Hepatocyte (in vitro differentiated cells): ENCODE measurements at regions not wholly inside any gene's neighbourhood (a gene's known extent, or its start where the extent isn't known, plus 50 kb on each side); places are given as distances from the start of the nearest gene placed in this dataset.

Source experiments
- DNase-seq: peaks from one replicate; pipeline ENCODE4 v3.0.0-alpha.2; 2016; ENCODE audit warnings: low spot score
- H2AFZ ChIP-seq: fragments of 200-600 bp; sonication (generic); 2 replicates; pipeline ENCODE4 v1.6.0; 2016; ENCODE audit warnings: antibody characterized with exemption, mild to moderate bottlenecking
- H3K27ac ChIP-seq: fragments of 200-600 bp; sonication (generic); 2 replicates; pipeline ENCODE4 v1.5.1; 2016; ENCODE audit warnings: mild to moderate bottlenecking
- H3K27me3 ChIP-seq: fragments of 200-600 bp; sonication (generic); 2 replicates; pipeline ENCODE4 v1.6.1; 2016
- H3K36me3 ChIP-seq: fragments of 200-600 bp; sonication (generic); replicated peaks from 2 replicates; pipeline ENCODE4 v1.5.1; 2016; ENCODE audit warnings: low read depth; ENCODE audit not compliant: insufficient read depth
- H3K4me1 ChIP-seq: fragments of 200-600 bp; sonication (generic); 2 replicates; pipeline ENCODE4 v1.5.1; 2016; ENCODE audit warnings: mild to moderate bottlenecking, moderate library complexity; ENCODE audit not compliant: insufficient read depth
- H3K4me2 ChIP-seq: fragments of 200-600 bp; sonication (generic); 2 replicates; pipeline ENCODE4 v1.6.0; 2016
- H3K4me3 ChIP-seq: fragments of 200-600 bp; sonication (generic); 2 replicates; pipeline ENCODE4 v1.5.1; 2016; ENCODE audit warnings: mild to moderate bottlenecking
- H3K79me2 ChIP-seq: fragments of 200-600 bp; sonication (generic); 2 replicates; pipeline ENCODE4 v1.6.0; 2017; ENCODE audit warnings: mild to moderate bottlenecking
- H3K9me2 ChIP-seq: fragments of 200-600 bp; sonication (generic); replicated peaks from 2 replicates; pipeline ENCODE4 v1.6.0; 2017; ENCODE audit warnings: mild to moderate bottlenecking; ENCODE audit not compliant: insufficient read depth
- H3K9me3 ChIP-seq: fragments of 200-600 bp; sonication (generic); 2 replicates; pipeline ENCODE4 v1.5.1; 2016; ENCODE audit warnings: low read depth, mild to moderate bottlenecking
- H4K20me1 ChIP-seq: fragments of 200-600 bp; sonication (generic); 2 replicates; pipeline ENCODE4 v1.6.0; 2016; ENCODE audit warnings: mild to moderate bottlenecking; ENCODE audit not compliant: insufficient read depth, poor library complexity, severe bottlenecking
- EZH2 ChIP-seq: fragments of 200-600 bp; sonication (generic); IDR thresholded peaks from 2 replicates; pipeline ENCODE4 v1.6.1; 2016; ENCODE audit warnings: antibody characterized with exemption, mild to moderate bottlenecking, borderline replicate concordance
- EZH2phosphoT487 ChIP-seq: fragments of 200-600 bp; sonication (generic); IDR thresholded peaks from one replicate; pipeline ENCODE4 v1.6.1; 2018; ENCODE audit warnings: antibody characterized with exemption, mild to moderate bottlenecking, low read depth, moderate library complexity; ENCODE audit not compliant: unreplicated experiment, severe bottlenecking
- WGBS: methylation state at CpG from one replicate; pipeline ENCODE4 v1.1.6; 2016; ENCODE audit warnings: low lambda C conversion rate; ENCODE audit errors: missing lambda C conversion rate; 5-methylcytosine and 5-hydroxymethylcytosine counted together
- TF ChIP-seq, protein P1 (sequence below): fragments of 200-600 bp; sonication (generic); IDR thresholded peaks from 2 replicates; pipeline ENCODE4 v1.5.1; 2016; ENCODE audit warnings: antibody characterized with exemption, mild to moderate bottlenecking; ENCODE audit not compliant: poor library complexity

DNA sequence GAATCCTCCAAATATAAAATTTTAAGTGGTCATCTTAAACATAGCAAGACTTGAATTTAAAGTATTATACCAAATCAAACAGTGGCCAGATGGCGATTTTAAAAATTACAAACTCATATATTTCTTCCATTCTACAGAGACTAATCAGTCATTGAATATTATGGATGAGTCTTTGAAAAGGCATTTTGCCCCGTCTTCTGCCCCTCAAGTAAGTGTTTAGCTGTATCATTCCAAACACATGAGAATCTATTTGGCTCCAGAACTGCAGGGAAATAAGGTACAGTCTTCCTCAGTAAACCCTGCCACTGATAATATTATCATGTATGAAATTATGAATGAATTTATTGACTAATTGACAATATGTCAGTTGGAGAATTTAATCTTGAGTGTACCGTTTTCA, 191.0 kb downstream of the SLC7A11 start:
- no peaks in the 10 kb centered on the region for H4K20me1 ChIP-seq
- no peaks in the 10 kb centered on the region for H3K36me3 ChIP-seq
- H3K4me1 ChIP-seq: peaks cover 11% of the 10 kb centered on the region
- H3K9me3 ChIP-seq: no peaks in the 10 kb centered on the region
- H3K27me3 ChIP-seq: no peaks in the 10 kb centered on the region
- DNase-seq: no peak
- H2AFZ ChIP-seq: no peak overlapping the region
- no peaks in the 10 kb centered on the region for H3K79me2 ChIP-seq
- H3K9me2 ChIP-seq: no peaks in the 10 kb centered on the region
- H3K4me2 ChIP-seq: no peak overlapping the region
- H3K4me3 ChIP-seq: no peak overlapping the region
- TF ChIP-seq EZH2 (no peak), EZH2phosphoT487 (no peak)
- TF ChIP-seq, protein P1, sequence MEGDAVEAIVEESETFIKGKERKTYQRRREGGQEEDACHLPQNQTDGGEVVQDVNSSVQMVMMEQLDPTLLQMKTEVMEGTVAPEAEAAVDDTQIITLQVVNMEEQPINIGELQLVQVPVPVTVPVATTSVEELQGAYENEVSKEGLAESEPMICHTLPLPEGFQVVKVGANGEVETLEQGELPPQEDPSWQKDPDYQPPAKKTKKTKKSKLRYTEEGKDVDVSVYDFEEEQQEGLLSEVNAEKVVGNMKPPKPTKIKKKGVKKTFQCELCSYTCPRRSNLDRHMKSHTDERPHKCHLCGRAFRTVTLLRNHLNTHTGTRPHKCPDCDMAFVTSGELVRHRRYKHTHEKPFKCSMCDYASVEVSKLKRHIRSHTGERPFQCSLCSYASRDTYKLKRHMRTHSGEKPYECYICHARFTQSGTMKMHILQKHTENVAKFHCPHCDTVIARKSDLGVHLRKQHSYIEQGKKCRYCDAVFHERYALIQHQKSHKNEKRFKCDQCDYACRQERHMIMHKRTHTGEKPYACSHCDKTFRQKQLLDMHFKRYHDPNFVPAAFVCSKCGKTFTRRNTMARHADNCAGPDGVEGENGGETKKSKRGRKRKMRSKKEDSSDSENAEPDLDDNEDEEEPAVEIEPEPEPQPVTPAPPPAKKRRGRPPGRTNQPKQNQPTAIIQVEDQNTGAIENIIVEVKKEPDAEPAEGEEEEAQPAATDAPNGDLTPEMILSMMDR: no peak
- no peak overlapping the region for H3K27ac ChIP-seq
- WGBS: 46% methylated on average over 3 of the region's 3 CpGs

DNA sequence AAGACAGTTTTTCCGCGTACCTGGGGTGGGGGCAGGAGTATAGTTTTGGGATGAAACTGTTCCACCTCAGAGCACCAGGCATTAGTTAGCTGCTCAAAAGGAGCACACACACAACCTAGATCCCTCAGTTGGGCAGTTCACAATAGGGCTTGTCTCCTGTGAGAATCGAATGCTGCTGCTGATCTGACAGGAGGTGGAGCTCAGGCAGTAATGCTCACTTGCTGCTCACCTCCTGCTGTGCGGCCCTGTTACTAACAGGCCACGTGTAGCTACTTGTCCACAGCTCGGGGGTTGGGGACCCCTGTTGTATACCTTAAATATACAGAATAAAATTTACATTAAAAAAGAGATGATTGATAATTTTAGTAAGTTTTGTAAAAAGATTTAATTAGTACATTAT, 191.5 kb downstream of the SLC7A11 start:
- H3K4me3 ChIP-seq: no peak overlapping the region
- H3K79me2 ChIP-seq: no peaks in the 10 kb centered on the region
- H3K9me2 ChIP-seq: no peaks in the 10 kb centered on the region
- TF ChIP-seq EZH2phosphoT487: no peak
- TF ChIP-seq, protein P1: no peak
- no peak for TF ChIP-seq EZH2
- no peaks in the 10 kb centered on the region for H4K20me1 ChIP-seq
- no peak overlapping the region for H2AFZ ChIP-seq
- peaks cover 11% of the 10 kb centered on the region for H3K4me1 ChIP-seq
- H3K27me3 ChIP-seq: no peaks in the 10 kb centered on the region
- WGBS: 78% methylated on average over 6 of the region's 6 CpGs
- H3K9me3 ChIP-seq: no peaks in the 10 kb centered on the region
- DNase-seq: no peak
- H3K27ac ChIP-seq: no peak overlapping the region
- no peak overlapping the region for H3K4me2 ChIP-seq
- H3K36me3 ChIP-seq: no peaks in the 10 kb centered on the region

DNA sequence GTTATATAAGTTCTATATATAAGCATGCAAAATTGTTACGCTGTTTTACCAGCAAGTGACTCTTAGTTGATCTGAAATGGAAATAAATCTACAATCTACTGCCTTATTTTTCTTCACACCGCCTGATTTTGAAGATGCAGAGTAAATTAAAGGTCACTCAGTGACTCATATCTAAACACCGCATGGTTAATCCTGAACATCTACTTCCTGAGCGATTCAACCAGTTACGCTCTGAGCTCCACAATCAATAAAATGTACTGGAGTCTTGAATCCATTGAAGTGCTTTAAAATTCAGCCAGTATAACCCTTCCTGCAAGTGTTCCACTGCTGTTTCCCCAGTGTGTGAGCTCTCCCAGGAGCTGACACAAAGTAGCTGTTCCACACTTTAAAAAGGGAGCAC, 192.8 kb downstream of the SLC7A11 start:
- Histone ChIP-seq H3K9me3 (no peaks in the 10 kb centered on the region), H3K9me2 (no peaks in the 10 kb centered on the region), H3K4me2 (no peak overlapping the region), H3K27me3 (no peaks in the 10 kb centered on the region), H3K36me3 (no peaks in the 10 kb centered on the region), H3K4me1 (peaks cover 8% of the 10 kb centered on the region), H3K4me3 (no peak overlapping the region), H2AFZ (no peak overlapping the region), H4K20me1 (no peaks in the 10 kb centered on the region), H3K79me2 (no peaks in the 10 kb centered on the region), H3K27ac (no peak overlapping the region)
- WGBS: 74% methylated on average over 5 of the region's 5 CpGs
- TF ChIP-seq EZH2phosphoT487 (no peak), EZH2 (no peak)
- TF ChIP-seq, protein P1: no peak
- no peak for DNase-seq

DNA sequence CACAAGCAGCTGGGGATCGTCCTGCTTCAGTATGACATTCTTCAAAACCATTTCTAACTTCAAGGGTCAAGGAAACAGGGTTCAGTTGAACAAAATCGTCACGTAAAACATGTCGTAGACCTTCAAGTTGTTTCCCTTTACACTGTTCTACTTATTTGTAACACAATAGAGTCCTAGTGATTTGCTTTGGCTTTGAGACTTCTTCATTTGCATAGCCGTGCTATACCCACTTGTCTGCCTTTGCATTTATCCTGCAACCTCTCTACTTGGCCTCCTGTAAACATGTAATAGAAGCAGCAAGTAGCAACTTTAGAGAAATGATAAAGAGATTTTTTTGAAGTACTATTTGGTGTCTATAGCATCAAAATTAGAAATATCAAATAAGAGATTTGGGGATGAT, 194.9 kb downstream of the SLC7A11 start:
- H3K4me2 ChIP-seq: no peak overlapping the region
- TF ChIP-seq EZH2 (no peak), EZH2phosphoT487 (no peak)
- TF ChIP-seq, protein P1: no peak
- no peak overlapping the region for H2AFZ ChIP-seq
- DNase-seq: no peak
- H3K9me2 ChIP-seq: no peaks in the 10 kb centered on the region
- no peaks in the 10 kb centered on the region for H3K9me3 ChIP-seq
- H3K27me3 ChIP-seq: no peaks in the 10 kb centered on the region
- H3K27ac ChIP-seq: no peak overlapping the region
- H3K4me1 ChIP-seq: no peaks in the 10 kb centered on the region
- no peaks in the 10 kb centered on the region for H4K20me1 ChIP-seq
- H3K36me3 ChIP-seq: no peaks in the 10 kb centered on the region
- no peaks in the 10 kb centered on the region for H3K79me2 ChIP-seq
- H3K4me3 ChIP-seq: no peak overlapping the region
- WGBS: 68% methylated on average over 5 of the region's 5 CpGs
